WTC11 (cell line): ENCODE measurements at regions not wholly inside any gene's neighbourhood (a gene's known extent, or its start where the extent isn't known, plus 50 kb on each side); places are given as distances from the start of the nearest gene placed in this dataset.

Experiments used
- CTCF ChIP-seq: fragments of 200-600 bp; IDR thresholded peaks from 2 replicates; pipeline ENCODE4 v1.8.0; 2022; ENCODE audit warnings: antibody characterized with exemption
- GTF2I ChIP-seq: fragments of 250-450 bp; sonication (Bioruptor Pico); conservative IDR thresholded peaks from 2 replicates; pipeline ENCODE4 v1.4.0; 2021; ENCODE audit warnings: mild to moderate bottlenecking
- NR1H2 ChIP-seq: sonication (generic); formaldehyde crosslinking; IDR thresholded peaks from 2 replicates; pipeline ENCODE4 v1.9.0; 2021; ENCODE audit warnings: mild to moderate bottlenecking, moderate library complexity, missing genetic modification reagents

- TF ChIP-seq CTCF (no peak), NR1H2 (no peak), GTF2I (CRISPR knock-in tag) (no peak)
Observed at GRCh38 chr5:60023255-60023654, 129.7 kb upstream of the PDE4D start.
